ENCODE measurements at regions not wholly inside any gene's neighbourhood (a gene's known extent, or its start where the extent isn't known, plus 50 kb on each side); places are given as distances from the start of the nearest gene placed in this dataset.
"Not testable (repeated sequence)": the region's sequence is repeated elsewhere in the genome, so short reads cannot be mapped to it uniquely, and the experiment has no call there.

GRCh38 chr22:33971561-33971961, 51.3 kb upstream of the LARGE1 start:
- Histone ChIP-seq H3K36me3 (ENCODE audit: control insufficient read depth in 2 of 2, insufficient read depth in 2 of 2, low read length in 2 of 2) (no peaks in the 10 kb centered on the region), H3K9me3 (ENCODE audit: control insufficient read depth in 2 of 2, low read length in 2 of 2) (no peaks in the 10 kb centered on the region), H3K27ac (ENCODE audit: low read depth in 2 of 2, low read length in 2 of 2) (no peak overlapping the region), H3K4me1 (ENCODE audit: control insufficient read depth in 2 of 2, insufficient read depth in 2 of 2, low read length in 2 of 2) (no peaks in the 10 kb centered on the region), H3K27me3 (ENCODE audit: control insufficient read depth in 2 of 2, insufficient read depth in 2 of 2, low read length in 2 of 2) (peaks cover 3 to 4% of the 10 kb centered on the region in 2 donors), H3K9ac (ENCODE audit: low read depth in 1 of 2, low read length in 2 of 2) (no peak overlapping the region), H3K4me3 (ENCODE audit: low read length in 2 of 2) (no peak overlapping the region)

- no peak overlapping the region for H3K4me3 ChIP-seq (ENCODE audit: low read length in 2 of 2)
- H3K36me3 ChIP-seq (ENCODE audit: control insufficient read depth in 2 of 2, insufficient read depth in 2 of 2, low read length in 2 of 2) = no peaks in the 10 kb centered on the region
- no peak overlapping the region for H3K27ac ChIP-seq (ENCODE audit: low read depth in 2 of 2, low read length in 2 of 2)
- H3K9me3 ChIP-seq (ENCODE audit: control insufficient read depth in 2 of 2, low read length in 2 of 2) = no peaks in the 10 kb centered on the region
- peaks cover 3 to 4% of the 10 kb centered on the region in 2 donors for H3K27me3 ChIP-seq (ENCODE audit: control insufficient read depth in 2 of 2, insufficient read depth in 2 of 2, low read length in 2 of 2)
- no peak overlapping the region for H3K9ac ChIP-seq (ENCODE audit: low read depth in 1 of 2, low read length in 2 of 2)
- no peaks in the 10 kb centered on the region for H3K4me1 ChIP-seq (ENCODE audit: control insufficient read depth in 2 of 2, insufficient read depth in 2 of 2, low read length in 2 of 2)
These were observed 55.6 kb upstream of the LARGE1 start for GRCh38 chr22:33975841-33976240.

GRCh38 chr22:33983558-33983957, 63.3 kb upstream of the LARGE1 start:
- H3K9ac ChIP-seq (ENCODE audit: low read depth in 1 of 2, low read length in 2 of 2) = no peak overlapping the region
- no peaks in the 10 kb centered on the region for H3K36me3 ChIP-seq (ENCODE audit: control insufficient read depth in 2 of 2, insufficient read depth in 2 of 2, low read length in 2 of 2)
- no peaks in the 10 kb centered on the region for H3K4me1 ChIP-seq (ENCODE audit: control insufficient read depth in 2 of 2, insufficient read depth in 2 of 2, low read length in 2 of 2)

GRCh38 chr22:33984211-33984610, 63.9 kb upstream of the LARGE1 start:
- Histone ChIP-seq H3K9me3 (ENCODE audit: control insufficient read depth in 2 of 2, low read length in 2 of 2) (no peaks in the 10 kb centered on the region), H3K4me1 (ENCODE audit: control insufficient read depth in 2 of 2, insufficient read depth in 2 of 2, low read length in 2 of 2) (no peaks in the 10 kb centered on the region), H3K27me3 (ENCODE audit: control insufficient read depth in 2 of 2, insufficient read depth in 2 of 2, low read length in 2 of 2) (peaks cover 0 to 4% of the 10 kb centered on the region in 2 donors), H3K36me3 (ENCODE audit: control insufficient read depth in 2 of 2, insufficient read depth in 2 of 2, low read length in 2 of 2) (no peaks in the 10 kb centered on the region), H3K27ac (ENCODE audit: low read depth in 2 of 2, low read length in 2 of 2) (no peak overlapping the region), H3K4me3 (ENCODE audit: low read length in 2 of 2) (no peak overlapping the region), H3K9ac (ENCODE audit: low read depth in 1 of 2, low read length in 2 of 2) (no peak overlapping the region)

More at GRCh38 chr22:33983558-33983957, 63.3 kb upstream of the LARGE1 start:
- Histone ChIP-seq H3K27ac (ENCODE audit: low read depth in 2 of 2, low read length in 2 of 2) (no peak overlapping the region), H3K27me3 (ENCODE audit: control insufficient read depth in 2 of 2, insufficient read depth in 2 of 2, low read length in 2 of 2) (peaks cover 0 to 4% of the 10 kb centered on the region in 2 donors), H3K9me3 (ENCODE audit: control insufficient read depth in 2 of 2, low read length in 2 of 2) (no peaks in the 10 kb centered on the region), H3K4me3 (ENCODE audit: low read length in 2 of 2) (no peak overlapping the region)

- Histone ChIP-seq H3K4me1 (ENCODE audit: control insufficient read depth in 2 of 2, insufficient read depth in 2 of 2, low read length in 2 of 2) (no peaks in the 10 kb centered on the region), H3K9ac (ENCODE audit: low read depth in 1 of 2, low read length in 2 of 2) (no peak overlapping the region), H3K27ac (ENCODE audit: low read depth in 2 of 2, low read length in 2 of 2) (no peak overlapping the region), H3K4me3 (ENCODE audit: low read length in 2 of 2) (no peak overlapping the region), H3K9me3 (ENCODE audit: control insufficient read depth in 2 of 2, low read length in 2 of 2) (no peaks in the 10 kb centered on the region), H3K27me3 (ENCODE audit: control insufficient read depth in 2 of 2, insufficient read depth in 2 of 2, low read length in 2 of 2) (peaks cover 0 to 4% of the 10 kb centered on the region in 2 donors), H3K36me3 (ENCODE audit: control insufficient read depth in 2 of 2, insufficient read depth in 2 of 2, low read length in 2 of 2) (no peaks in the 10 kb centered on the region)
These were observed 64.5 kb upstream of the LARGE1 start for GRCh38 chr22:33984656-33985285.

GRCh38 chr22:33985506-33985905, 65.2 kb upstream of the LARGE1 start:
- H3K27me3 ChIP-seq (ENCODE audit: control insufficient read depth in 2 of 2, insufficient read depth in 2 of 2, low read length in 2 of 2) = peaks cover 0 to 4% of the 10 kb centered on the region in 2 donors
- no peak overlapping the region for H3K4me3 ChIP-seq (ENCODE audit: low read length in 2 of 2)
- no peaks in the 10 kb centered on the region for H3K9me3 ChIP-seq (ENCODE audit: control insufficient read depth in 2 of 2, low read length in 2 of 2)
- H3K9ac ChIP-seq (ENCODE audit: low read depth in 1 of 2, low read length in 2 of 2) = no peak overlapping the region
- H3K36me3 ChIP-seq (ENCODE audit: control insufficient read depth in 2 of 2, insufficient read depth in 2 of 2, low read length in 2 of 2) = no peaks in the 10 kb centered on the region
- no peaks in the 10 kb centered on the region for H3K4me1 ChIP-seq (ENCODE audit: control insufficient read depth in 2 of 2, insufficient read depth in 2 of 2, low read length in 2 of 2)
- H3K27ac ChIP-seq (ENCODE audit: low read depth in 2 of 2, low read length in 2 of 2) = no peak overlapping the region

- Histone ChIP-seq H3K36me3 (ENCODE audit: control insufficient read depth in 2 of 2, insufficient read depth in 2 of 2, low read length in 2 of 2) (no peaks in the 10 kb centered on the region), H3K4me1 (ENCODE audit: control insufficient read depth in 2 of 2, insufficient read depth in 2 of 2, low read length in 2 of 2) (no peaks in the 10 kb centered on the region), H3K4me3 (ENCODE audit: low read length in 2 of 2) (no peak overlapping the region), H3K27me3 (ENCODE audit: control insufficient read depth in 2 of 2, insufficient read depth in 2 of 2, low read length in 2 of 2) (peaks cover 0 to 4% of the 10 kb centered on the region in 2 donors), H3K9me3 (ENCODE audit: control insufficient read depth in 2 of 2, low read length in 2 of 2) (no peaks in the 10 kb centered on the region), H3K27ac (ENCODE audit: low read depth in 2 of 2, low read length in 2 of 2) (no peak overlapping the region), H3K9ac (ENCODE audit: low read depth in 1 of 2, low read length in 2 of 2) (no peak overlapping the region)
These were observed 66.0 kb upstream of the LARGE1 start for GRCh38 chr22:33986167-33986771.

GRCh38 chr22:33986954-33987353, 66.7 kb upstream of the LARGE1 start:
- Histone ChIP-seq H3K27ac (ENCODE audit: low read depth in 2 of 2, low read length in 2 of 2) (no peak overlapping the region), H3K4me3 (ENCODE audit: low read length in 2 of 2) (no peak overlapping the region), H3K9me3 (ENCODE audit: control insufficient read depth in 2 of 2, low read length in 2 of 2) (no peaks in the 10 kb centered on the region), H3K4me1 (ENCODE audit: control insufficient read depth in 2 of 2, insufficient read depth in 2 of 2, low read length in 2 of 2) (no peaks in the 10 kb centered on the region), H3K9ac (ENCODE audit: low read depth in 1 of 2, low read length in 2 of 2) (no peak overlapping the region), H3K27me3 (ENCODE audit: control insufficient read depth in 2 of 2, insufficient read depth in 2 of 2, low read length in 2 of 2) (peaks cover 0 to 4% of the 10 kb centered on the region in 2 donors), H3K36me3 (ENCODE audit: control insufficient read depth in 2 of 2, insufficient read depth in 2 of 2, low read length in 2 of 2) (no peaks in the 10 kb centered on the region)

GRCh38 chr22:33989263-33989662, 69.0 kb upstream of the LARGE1 start:
- H3K27ac ChIP-seq (ENCODE audit: low read depth in 2 of 2, low read length in 2 of 2); H3K27me3 ChIP-seq (ENCODE audit: control insufficient read depth in 2 of 2, insufficient read depth in 2 of 2, low read length in 2 of 2); H3K9ac ChIP-seq (ENCODE audit: low read depth in 1 of 2, low read length in 2 of 2); H3K9me3 ChIP-seq (ENCODE audit: control insufficient read depth in 2 of 2, low read length in 2 of 2); H3K4me3 ChIP-seq (ENCODE audit: low read length in 2 of 2); H3K4me1 ChIP-seq (ENCODE audit: control insufficient read depth in 2 of 2, insufficient read depth in 2 of 2, low read length in 2 of 2); H3K36me3 ChIP-seq (ENCODE audit: control insufficient read depth in 2 of 2, insufficient read depth in 2 of 2, low read length in 2 of 2): not testable (repeated sequence)

- Histone ChIP-seq H3K27ac (ENCODE audit: low read depth in 2 of 2, low read length in 2 of 2) (no peak overlapping the region), H3K36me3 (ENCODE audit: control insufficient read depth in 2 of 2, insufficient read depth in 2 of 2, low read length in 2 of 2) (no peaks in the 10 kb centered on the region), H3K4me1 (ENCODE audit: control insufficient read depth in 2 of 2, insufficient read depth in 2 of 2, low read length in 2 of 2) (no peaks in the 10 kb centered on the region), H3K9me3 (ENCODE audit: control insufficient read depth in 2 of 2, low read length in 2 of 2) (no peaks in the 10 kb centered on the region), H3K27me3 (ENCODE audit: control insufficient read depth in 2 of 2, insufficient read depth in 2 of 2, low read length in 2 of 2) (no peaks in the 10 kb centered on the region), H3K9ac (ENCODE audit: low read depth in 1 of 2, low read length in 2 of 2) (no peak overlapping the region), H3K4me3 (ENCODE audit: low read length in 2 of 2) (no peak overlapping the region)
These were observed 71.3 kb upstream of the LARGE1 start for GRCh38 chr22:33991620-33992019.

All from mucosa of rectum (tissue), 2 donors.